HG02759 (cell line): ENCODE measurements at regions not wholly inside any gene's neighbourhood (a gene's known extent, or its start where the extent isn't known, plus 50 kb on each side); places are given as distances from the start of the nearest gene placed in this dataset.
A peak's percentile ranks its signal among the peaks of the same experiment; 100 is the strongest.
"Not testable (repeated sequence)": the region's sequence is repeated elsewhere in the genome, so short reads cannot be mapped to it uniquely, and the experiment has no call there.

ENCODE experiments used
- ATAC-seq: cut with Tn5 transposase; IDR thresholded peaks from one replicate; pipeline ENCODE4 v1.9.1; 2021; ENCODE audit warnings: mild to moderate bottlenecking, moderate library complexity; ENCODE audit not compliant: unreplicated experiment

GRCh38 chr1:148361427-148362215 is 121.5 kb downstream of the PPIAL4G start:
- not testable (repeated sequence) for ATAC-seq

- no peak for ATAC-seq
These were observed 126.1 kb downstream of the PPIAL4G start for GRCh38 chr1:148357037-148357436.

DNA sequence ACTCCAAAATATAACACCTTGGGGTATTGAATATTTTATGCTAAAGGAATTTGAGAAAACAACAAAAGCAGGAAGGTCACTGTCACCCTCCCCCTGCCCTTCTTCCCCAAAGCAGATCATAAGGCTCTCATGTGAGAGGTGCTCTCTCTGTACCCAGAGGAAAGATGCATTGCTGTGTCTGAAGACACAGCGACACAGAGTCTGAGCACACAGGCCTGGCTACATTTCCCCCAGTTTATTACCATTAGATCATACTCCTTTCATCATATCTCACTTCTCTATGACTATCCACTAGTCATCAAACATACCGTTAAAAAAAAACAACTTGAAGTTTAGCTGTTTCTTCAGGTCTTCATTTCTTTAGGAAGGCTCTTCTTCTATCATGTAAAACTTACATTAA is 127.1 kb downstream of the PPIAL4G start:
- no peak for ATAC-seq

- no peak for ATAC-seq
These were observed 128.2 kb downstream of the PPIAL4G start for GRCh38 chr1:148354913-148355308.

DNA sequence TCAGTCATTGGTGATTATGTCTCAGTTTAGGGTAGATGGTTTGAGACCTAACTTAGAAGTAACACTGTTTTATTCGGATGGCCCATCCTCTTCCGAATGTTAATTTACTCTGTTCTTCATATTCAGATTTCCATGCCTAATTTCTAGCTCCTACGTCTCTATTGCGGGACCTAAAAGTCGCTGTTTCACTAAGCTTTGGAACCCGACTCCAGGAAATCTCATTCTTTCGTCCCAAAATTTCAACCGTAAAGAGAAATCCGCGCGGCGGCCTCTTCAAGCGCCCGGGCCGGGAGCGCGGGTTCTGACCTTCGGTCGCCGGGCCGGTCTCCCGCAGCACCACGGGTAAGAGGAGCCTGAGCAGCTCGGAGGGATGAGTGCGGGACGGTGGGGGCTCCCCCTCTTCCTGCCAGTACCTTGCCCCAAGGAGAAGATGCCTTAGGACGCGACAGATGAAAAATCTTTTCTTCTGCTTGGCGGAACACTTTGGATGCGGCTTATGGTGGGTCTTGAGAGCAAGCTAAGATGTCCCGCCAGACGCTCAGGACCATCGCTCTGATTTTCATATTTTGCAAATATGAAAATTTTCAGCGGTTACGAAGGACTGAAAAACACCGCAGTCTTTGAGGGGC is 128.7 kb downstream of the PPIAL4G start:
- ATAC-seq: no peak

GRCh38 chr1:148353461-148354283 is 129.4 kb downstream of the PPIAL4G start:
- no peak for ATAC-seq

GRCh38 chr1:148352470-148353053 is 130.5 kb downstream of the PPIAL4G start:
- no peak for ATAC-seq

- ATAC-seq: no peak
These were observed 135.3 kb downstream of the PPIAL4G start for GRCh38 chr1:148347781-148348180.

- ATAC-seq: not testable (repeated sequence)
These were observed 137.4 kb downstream of the PPIAL4G start for GRCh38 chr1:148345659-148346151.

DNA sequence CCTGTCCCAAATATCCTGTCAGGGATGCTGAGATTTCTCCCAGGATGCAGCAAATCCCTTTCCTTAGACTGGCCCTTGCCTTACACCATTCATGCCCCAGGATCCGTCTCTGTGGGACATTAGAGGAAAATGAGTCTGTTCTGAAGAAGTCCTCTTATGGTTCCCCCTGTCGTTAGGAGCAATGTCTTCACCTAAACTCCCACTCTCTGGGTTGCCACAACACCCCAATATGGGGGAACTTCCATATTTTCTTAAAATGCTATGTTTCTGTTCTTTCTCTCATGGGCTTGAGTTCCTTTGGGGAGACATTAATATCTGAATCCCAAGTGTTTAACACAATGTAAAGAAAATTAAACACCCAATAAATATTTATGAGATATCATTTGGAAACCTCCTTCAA is 138.5 kb downstream of the PPIAL4G start:
- not testable (repeated sequence) for ATAC-seq

DNA sequence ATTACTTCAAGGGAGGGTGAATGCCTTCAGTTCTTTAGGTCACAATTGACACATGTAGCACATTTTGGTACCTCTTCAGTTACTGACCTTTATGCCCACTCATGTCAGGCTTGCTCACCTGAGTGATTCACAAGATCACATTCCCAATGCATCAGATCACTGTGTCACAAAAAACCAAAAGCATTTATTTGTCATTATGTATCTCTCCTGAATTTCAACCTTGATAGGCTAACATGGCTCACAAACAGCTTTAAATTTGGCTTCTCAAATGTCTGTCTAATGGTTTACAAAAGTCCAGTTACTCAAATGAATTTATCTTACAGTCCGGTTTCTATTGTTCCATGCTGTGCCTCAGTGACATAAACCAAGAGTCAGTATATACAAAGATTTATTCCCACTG is 141.4 kb downstream of the PPIAL4G start:
- ATAC-seq: not testable (repeated sequence)

DNA sequence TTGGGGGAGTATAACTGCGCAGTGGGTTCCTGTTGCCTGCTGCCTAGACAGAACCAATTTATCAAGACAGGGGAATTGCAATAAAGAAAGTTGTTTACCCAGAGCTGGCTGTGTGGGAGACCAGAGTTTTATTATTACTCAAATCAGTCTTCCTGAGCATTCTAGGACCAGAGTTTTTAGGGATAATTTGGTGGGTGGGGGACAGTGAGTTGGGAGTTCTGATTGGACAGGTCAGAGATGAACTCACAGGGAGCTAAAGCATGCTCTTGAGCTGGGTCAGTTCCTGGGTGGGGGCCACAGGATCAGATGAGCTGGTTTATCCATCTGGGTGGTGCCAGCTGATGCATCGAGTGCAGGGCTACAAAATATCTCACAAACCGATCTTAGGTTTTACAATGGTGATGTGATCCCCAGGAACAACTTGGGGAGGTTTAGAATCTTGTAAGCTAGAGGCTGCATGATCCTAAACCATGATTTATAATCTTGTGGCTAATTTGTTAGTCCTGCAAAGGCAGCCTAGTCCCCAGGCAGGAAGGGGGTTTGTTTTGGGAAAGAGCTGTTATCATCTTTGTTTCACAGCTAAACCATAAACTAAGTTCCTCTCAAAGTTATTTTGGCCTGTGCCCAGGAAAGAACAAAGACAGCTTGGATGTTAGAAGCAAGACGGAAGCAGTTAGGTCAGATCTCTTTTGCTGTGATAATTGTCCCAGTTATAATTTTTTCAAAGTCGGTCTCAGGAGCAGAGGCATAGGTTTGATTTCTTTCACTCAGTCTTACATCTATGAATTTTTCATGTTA is 146.8 kb downstream of the PPIAL4G start:
- ATAC-seq: not testable (repeated sequence)

GRCh38 chr1:148334339-148335130 is 148.6 kb downstream of the PPIAL4G start:
- peak; percentile 76 for ATAC-seq

DNA sequence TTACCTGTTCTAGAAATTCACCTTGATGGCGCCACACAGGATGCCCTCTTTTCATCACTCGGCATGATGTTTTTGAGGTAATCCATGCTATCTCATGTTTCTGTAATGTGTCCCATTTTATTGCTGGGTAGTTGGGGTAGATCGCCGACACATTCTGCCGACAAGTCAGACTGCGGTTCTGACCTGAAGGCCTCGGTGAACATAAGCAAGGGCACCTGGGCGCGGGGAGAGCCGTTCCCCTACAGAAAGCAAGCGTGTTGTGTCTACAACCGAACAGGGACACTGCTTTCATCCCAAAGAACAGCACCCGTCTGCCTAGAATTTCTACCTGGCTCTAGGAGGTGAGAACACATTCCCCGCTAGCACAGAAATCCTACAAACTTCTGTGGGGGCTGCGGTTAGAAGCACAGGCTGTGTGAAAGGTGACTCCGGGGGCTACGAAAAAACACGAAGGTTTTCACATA is 149.2 kb downstream of the PPIAL4G start:
- ATAC-seq: no peak

DNA sequence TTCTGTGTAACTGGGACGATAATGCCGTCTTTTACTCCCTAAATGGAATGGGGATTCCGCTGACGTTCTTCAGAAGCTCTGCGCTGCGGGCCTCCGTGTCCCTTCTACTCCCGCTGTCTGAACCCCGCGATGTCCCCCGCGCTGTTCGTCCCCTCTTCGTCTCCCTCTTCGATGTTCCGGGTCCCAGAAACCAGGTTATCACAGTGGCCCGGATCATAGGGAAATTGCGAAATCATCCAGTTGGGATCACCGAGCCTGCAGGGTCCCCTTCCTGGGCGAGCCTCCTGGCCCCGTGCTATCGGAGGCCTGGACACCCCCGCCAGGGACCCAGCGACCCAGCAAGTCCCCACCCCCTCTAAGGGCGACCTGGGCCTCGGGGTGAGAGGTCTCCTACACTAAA is 154.2 kb downstream of the PPIAL4G start:
- ATAC-seq: no peak

DNA sequence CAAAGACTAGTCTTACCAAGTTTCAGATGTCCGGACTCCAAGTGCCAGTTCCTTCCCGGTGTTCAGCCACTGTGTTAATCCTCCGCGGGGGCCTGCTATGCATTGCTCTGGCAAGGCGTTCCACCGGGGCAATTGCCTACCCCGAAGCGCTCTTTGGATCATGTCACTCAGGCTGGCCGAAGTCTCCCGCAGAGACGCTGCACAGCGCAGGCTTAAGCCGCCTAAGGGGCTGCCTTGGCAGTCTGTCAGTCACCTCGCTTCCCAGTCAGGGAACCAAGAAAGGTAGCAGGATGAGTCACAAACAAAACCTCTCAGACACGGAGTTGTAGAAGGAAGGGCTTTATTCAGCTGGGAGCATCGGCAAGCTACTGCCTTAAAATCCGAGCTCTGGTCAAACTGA is 158.1 kb downstream of the PPIAL4G start:
- not testable (repeated sequence) for ATAC-seq

DNA sequence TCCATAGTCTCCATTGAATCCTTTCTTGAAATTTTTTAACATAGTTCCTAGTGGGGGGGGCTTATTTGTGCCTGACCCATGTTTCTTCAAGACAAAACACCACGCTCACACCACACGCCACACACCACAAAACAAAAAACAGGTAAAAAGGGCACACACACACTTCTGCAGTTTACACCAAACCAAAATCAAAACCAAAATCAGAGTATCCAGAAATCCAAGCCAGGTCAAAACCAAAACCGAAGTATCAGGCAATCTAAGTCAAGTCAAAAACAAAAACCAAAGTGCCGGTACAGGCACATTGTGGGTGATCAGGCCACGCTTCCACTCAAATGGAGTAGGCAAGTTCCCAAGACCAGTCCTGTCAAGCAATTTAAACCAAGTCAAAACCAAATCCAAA is 158.6 kb downstream of the PPIAL4G start:
- ATAC-seq: not testable (repeated sequence)

GRCh38 chr1:148320079-148320478 is 163.0 kb downstream of the PPIAL4G start:
- ATAC-seq: not testable (repeated sequence)

- no peak for ATAC-seq
These were observed 164.2 kb downstream of the PPIAL4G start for GRCh38 chr1:148318904-148319242.
